ENCODE measurements at regions not wholly inside any gene's neighbourhood (a gene's known extent, or its start where the extent isn't known, plus 50 kb on each side); places are given as distances from the start of the nearest gene placed in this dataset.

- TF ChIP-seq CTCF (IDR thresholded peaks at IDR 0.05): no peak
- TF ChIP-seq POLR2A (IDR thresholded peaks at IDR 0.05; ENCODE audit: low read length): no peak
- no peak for TF ChIP-seq EP300 (IDR thresholded peaks at IDR 0.05)
- TF ChIP-seq E2F6 (IDR thresholded peaks at IDR 0.05; ENCODE audit: borderline replicate concordance, low read depth): no peak
- no peak for TF ChIP-seq MAFK (IDR thresholded peaks at IDR 0.05; ENCODE audit: partially characterized antibody)
- TF ChIP-seq TFCP2L1 (CRISPR knock-in tag; IDR thresholded peaks at IDR 0.05): no peak
- TF ChIP-seq RFX5 (IDR thresholded peaks at IDR 0.05): no peak
- TF ChIP-seq ZFP36 (IDR thresholded peaks at IDR 0.05; ENCODE audit: borderline replicate concordance, partially characterized antibody): no peak
- no peak for TF ChIP-seq JUNB (IDR thresholded peaks at IDR 0.05)
- TF ChIP-seq REST (IDR thresholded peaks at IDR 0.05): no peak
- no peak for TF ChIP-seq MAZ (IDR thresholded peaks at IDR 0.05; ENCODE audit: borderline replicate concordance, low read depth, low read length)
Observed at GRCh38 chr19:31626941-31627340, 277.7 kb upstream of the TSHZ3 start.

Measured in A549 (cell line).